SH-SY5Y (cell line): ENCODE measurements at regions not wholly inside any gene's neighbourhood (a gene's known extent, or its start where the extent isn't known, plus 50 kb on each side); places are given as distances from the start of the nearest gene placed in this dataset.

ENCODE experiments used
- GATA2 ChIP-seq: IDR thresholded peaks from 2 replicates; pipeline ENCODE4 v1.6.1; 2011; ENCODE audit warnings: mild to moderate bottlenecking, low read depth, low read length
- GATA3 ChIP-seq: IDR thresholded peaks from 2 replicates; pipeline ENCODE4 v1.6.1; 2011; ENCODE audit warnings: low read depth, mild to moderate bottlenecking, low read length, moderate library complexity

GRCh38 chr4:135274416-135274815 is 1072.8 kb upstream of the PABPC4L start:
- no peak for TF ChIP-seq GATA2
- TF ChIP-seq GATA3: no peak
